ENCODE measurements at regions not wholly inside any gene's neighbourhood (a gene's known extent, or its start where the extent isn't known, plus 50 kb on each side); places are given as distances from the start of the nearest gene placed in this dataset.

- TF ChIP-seq POLR2A (IDR thresholded peaks at IDR 0.05; ENCODE audit: low read length): no peak
- TF ChIP-seq GATA1 (IDR thresholded peaks at IDR 0.05; ENCODE audit: low read depth, low read length): no peak
Measured at GRCh38 chr13:74062933-74063332, 71.3 kb downstream of the KLF12 start.
